SK-MEL-5 (cell line): ENCODE measurements at regions not wholly inside any gene's neighbourhood (a gene's known extent, or its start where the extent isn't known, plus 50 kb on each side); places are given as distances from the start of the nearest gene placed in this dataset.
"Not testable (repeated sequence)": the region's sequence is repeated elsewhere in the genome, so short reads cannot be mapped to it uniquely, and the experiment has no call there.

Experiments
- DNase-seq: peaks from one replicate; pipeline ENCODE4 v3.0.0-alpha.2; 2016; ENCODE audit warnings: low read depth, low spot score
- in situ Hi-C: cut with HindIII; loops from 2 replicates; pipeline ENCODE4 v1.10.0; 2016; ENCODE audit warnings: low sequenced_read_pairs, high pct_unique_total_duplicates, low pct_unique_long_range_greater_than_20kb

GRCh38 chr9:28073270-28073669 lies 500.0 kb upstream of the C9orf72 start:
- peak; percentile 55 for DNase-seq
- in situ Hi-C loops: no loop called here

GRCh38 chr9:28079677-28080076 lies 506.4 kb upstream of the C9orf72 start:
- in situ Hi-C loops: no loop called here
- no peak for DNase-seq

GRCh38 chr9:28082671-28083070 lies 509.4 kb upstream of the C9orf72 start:
- in situ Hi-C loops: no loop called here
- DNase-seq: no peak

- DNase-seq: no peak
- in situ Hi-C loops: no loop called here
These were observed 513.6 kb upstream of the C9orf72 start for GRCh38 chr9:28086881-28087280.

GRCh38 chr9:28092981-28093936 lies 520.0 kb upstream of the C9orf72 start:
- in situ Hi-C loops: no loop called here
- no peak for DNase-seq

GRCh38 chr9:28101509-28101908 lies 528.2 kb upstream of the C9orf72 start:
- DNase-seq: no peak
- in situ Hi-C loops: no loop called here

GRCh38 chr9:28105001-28105400 lies 531.7 kb upstream of the C9orf72 start:
- no peak for DNase-seq
- in situ Hi-C loops: no loop called here

- DNase-seq: no peak
- in situ Hi-C loops: no loop called here
These were observed 546.9 kb upstream of the C9orf72 start for GRCh38 chr9:28120184-28120583.

- no peak for DNase-seq
- in situ Hi-C loops: no loop called here
These were observed 547.3 kb upstream of the C9orf72 start for GRCh38 chr9:28120626-28121025.

GRCh38 chr9:28121366-28121765 lies 548.1 kb upstream of the C9orf72 start:
- DNase-seq: no peak
- in situ Hi-C loops: no loop called here

GRCh38 chr9:28124917-28125316 lies 551.6 kb upstream of the C9orf72 start:
- DNase-seq: no peak
- in situ Hi-C loops: no loop called here

GRCh38 chr9:28127101-28127500 lies 553.8 kb upstream of the C9orf72 start:
- in situ Hi-C loops: no loop called here
- DNase-seq: no peak

- no peak for DNase-seq
- in situ Hi-C loops: no loop called here
These were observed 561.2 kb upstream of the C9orf72 start for GRCh38 chr9:28134446-28134976.

- DNase-seq: no peak
- in situ Hi-C loops: no loop called here
These were observed 562.3 kb upstream of the C9orf72 start for GRCh38 chr9:28135549-28135948.

- DNase-seq: no peak
- in situ Hi-C loops: no loop called here
These were observed 562.8 kb upstream of the C9orf72 start for GRCh38 chr9:28136113-28136512.

- DNase-seq, in situ Hi-C loops: not testable (repeated sequence)
These were observed 574.1 kb upstream of the C9orf72 start for GRCh38 chr9:28147430-28147829.

GRCh38 chr9:28147923-28148597 lies 574.8 kb upstream of the C9orf72 start:
- in situ Hi-C loops: not testable (repeated sequence)

GRCh38 chr9:28149361-28150050 lies 576.2 kb upstream of the C9orf72 start:
- DNase-seq, in situ Hi-C loops: not testable (repeated sequence)

More at GRCh38 chr9:28147923-28148597, 574.8 kb upstream of the C9orf72 start:
- not testable (repeated sequence) for DNase-seq
